ENCODE measurements at regions not wholly inside any gene's neighbourhood (a gene's known extent, or its start where the extent isn't known, plus 50 kb on each side); places are given as distances from the start of the nearest gene placed in this dataset.

GRCh38 chr18:28682912-28683311 lies 506.0 kb upstream of the CDH2 start:
- Histone ChIP-seq H3K36me3 (replicated peaks; ENCODE audit: insufficient read depth, low read depth) (no peaks in the 10 kb centered on the region), H3K27me3 (no peaks in the 10 kb centered on the region), H3K9me2 (replicated peaks; ENCODE audit: insufficient read depth) (no peaks in the 10 kb centered on the region), H3K4me3 (no peak overlapping the region), H3K4me1 (ENCODE audit: insufficient read depth) (no peaks in the 10 kb centered on the region), H2AFZ (no peak overlapping the region), H3K27ac (no peak overlapping the region), H4K20me1 (ENCODE audit: insufficient read depth, poor library complexity, severe bottlenecking) (no peaks in the 10 kb centered on the region), H3K79me2 (no peaks in the 10 kb centered on the region), H3K4me2 (no peak overlapping the region), H3K9me3 (ENCODE audit: low read depth) (no peaks in the 10 kb centered on the region)
- DNase-seq (ENCODE audit: low spot score), result no peak
- no peak for TF ChIP-seq EZH2phosphoT487 (IDR thresholded peaks at IDR 0.05; ENCODE audit: low read depth, severe bottlenecking, unreplicated experiment)
- TF ChIP-seq EZH2 (IDR thresholded peaks at IDR 0.05; ENCODE audit: borderline replicate concordance), result no peak
- no peak for TF ChIP-seq CTCF (IDR thresholded peaks at IDR 0.05; ENCODE audit: poor library complexity)

GRCh38 chr18:28669165-28669564 lies 492.2 kb upstream of the CDH2 start:
- H3K4me2 ChIP-seq, result no peak overlapping the region
- H3K4me1 ChIP-seq (ENCODE audit: insufficient read depth), result no peaks in the 10 kb centered on the region
- no peak overlapping the region for H2AFZ ChIP-seq
- no peaks in the 10 kb centered on the region for H3K9me2 ChIP-seq (replicated peaks; ENCODE audit: insufficient read depth)
- no peaks in the 10 kb centered on the region for H3K36me3 ChIP-seq (replicated peaks; ENCODE audit: insufficient read depth, low read depth)
- 76% methylated on average over 1 of the region's 1 CpG for WGBS (ENCODE audit: low lambda C conversion rate, missing lambda C conversion rate)
- H4K20me1 ChIP-seq (ENCODE audit: insufficient read depth, poor library complexity, severe bottlenecking), result no peaks in the 10 kb centered on the region
- no peak for TF ChIP-seq CTCF (IDR thresholded peaks at IDR 0.05; ENCODE audit: poor library complexity)
- no peak for TF ChIP-seq EZH2phosphoT487 (IDR thresholded peaks at IDR 0.05; ENCODE audit: low read depth, severe bottlenecking, unreplicated experiment)
- TF ChIP-seq EZH2 (IDR thresholded peaks at IDR 0.05; ENCODE audit: borderline replicate concordance), result no peak
- no peaks in the 10 kb centered on the region for H3K79me2 ChIP-seq
- no peaks in the 10 kb centered on the region for H3K27me3 ChIP-seq
- no peak for DNase-seq (ENCODE audit: low spot score)
- H3K4me3 ChIP-seq, result no peak overlapping the region
- no peak overlapping the region for H3K27ac ChIP-seq
- H3K9me3 ChIP-seq (ENCODE audit: low read depth), result no peaks in the 10 kb centered on the region

- no peaks in the 10 kb centered on the region for H3K9me3 ChIP-seq (ENCODE audit: low read depth)
- H3K9me2 ChIP-seq (replicated peaks; ENCODE audit: insufficient read depth), result no peaks in the 10 kb centered on the region
- H3K4me1 ChIP-seq (ENCODE audit: insufficient read depth), result no peaks in the 10 kb centered on the region
- H3K4me3 ChIP-seq, result no peak overlapping the region
- no peaks in the 10 kb centered on the region for H4K20me1 ChIP-seq (ENCODE audit: insufficient read depth, poor library complexity, severe bottlenecking)
- TF ChIP-seq EZH2 (IDR thresholded peaks at IDR 0.05; ENCODE audit: borderline replicate concordance) (no peak), CTCF (IDR thresholded peaks at IDR 0.05; ENCODE audit: poor library complexity) (no peak), EZH2phosphoT487 (IDR thresholded peaks at IDR 0.05; ENCODE audit: low read depth, severe bottlenecking, unreplicated experiment) (no peak)
- no peak overlapping the region for H3K27ac ChIP-seq
- H3K4me2 ChIP-seq, result no peak overlapping the region
- H2AFZ ChIP-seq, result no peak overlapping the region
- H3K36me3 ChIP-seq (replicated peaks; ENCODE audit: insufficient read depth, low read depth), result no peaks in the 10 kb centered on the region
- no peak for DNase-seq (ENCODE audit: low spot score)
- no peaks in the 10 kb centered on the region for H3K27me3 ChIP-seq
- H3K79me2 ChIP-seq, result no peaks in the 10 kb centered on the region
Measured at GRCh38 chr18:28666216-28666615, 489.3 kb upstream of the CDH2 start.

GRCh38 chr18:28657961-28658360 lies 481.0 kb upstream of the CDH2 start:
- no peak overlapping the region for H3K27ac ChIP-seq
- H3K9me3 ChIP-seq (ENCODE audit: low read depth), result no peaks in the 10 kb centered on the region
- no peaks in the 10 kb centered on the region for H3K36me3 ChIP-seq (replicated peaks; ENCODE audit: insufficient read depth, low read depth)
- WGBS (ENCODE audit: low lambda C conversion rate, missing lambda C conversion rate), result 31% methylated on average over 1 of the region's 1 CpG
- no peaks in the 10 kb centered on the region for H4K20me1 ChIP-seq (ENCODE audit: insufficient read depth, poor library complexity, severe bottlenecking)
- no peak for DNase-seq (ENCODE audit: low spot score)
- no peak overlapping the region for H3K4me3 ChIP-seq
- H3K4me1 ChIP-seq (ENCODE audit: insufficient read depth), result no peaks in the 10 kb centered on the region
- no peak overlapping the region for H3K4me2 ChIP-seq
- no peaks in the 10 kb centered on the region for H3K79me2 ChIP-seq
- no peak overlapping the region for H2AFZ ChIP-seq
- H3K9me2 ChIP-seq (replicated peaks; ENCODE audit: insufficient read depth), result no peaks in the 10 kb centered on the region
- no peak for TF ChIP-seq EZH2phosphoT487 (IDR thresholded peaks at IDR 0.05; ENCODE audit: low read depth, severe bottlenecking, unreplicated experiment)
- TF ChIP-seq CTCF (IDR thresholded peaks at IDR 0.05; ENCODE audit: poor library complexity), result no peak
- TF ChIP-seq EZH2 (IDR thresholded peaks at IDR 0.05; ENCODE audit: borderline replicate concordance), result no peak
- no peaks in the 10 kb centered on the region for H3K27me3 ChIP-seq

Measured in hepatocyte (in vitro differentiated cells).